B cell (primary cell): ENCODE measurements at regions not wholly inside any gene's neighbourhood (a gene's known extent, or its start where the extent isn't known, plus 50 kb on each side); places are given as distances from the start of the nearest gene placed in this dataset.

ENCODE experiments used
- ATAC-seq: fragments of 200-7000 bp; cut with Tn5 transposase; one replicate; pipeline ENCODE4 v1.10.0; 2021; ENCODE audit warnings: low read depth, mild to moderate bottlenecking, moderate number of reproducible peaks, moderate library complexity
- CTCF ChIA-PET: fragments of 350-600 bp; sonication (Branson Sonifier 250); formaldehyde crosslinking; loops from one replicate; lab custom pipeline; 2021; ENCODE audit warnings: antibody characterized with exemption, inconsistent platforms; lab: Charles Lee
- POLR2A ChIA-PET: fragments of 350-600 bp; sonication (Branson Sonifier 250); formaldehyde crosslinking; loops from one replicate; lab custom pipeline; 2021; ENCODE audit warnings: antibody characterized with exemption; lab: Charles Lee
- DNase-seq: peaks from one replicate; pipeline ENCODE4 v3.0.0; 2013
- H2AFZ ChIP-seq: 2 replicates; pipeline ENCODE4 v1.6.1; 2012; ENCODE audit warnings: mild to moderate bottlenecking, low read depth, low read length; ENCODE audit not compliant: insufficient read depth, poor library complexity, severe bottlenecking
- H3K27ac ChIP-seq, 2 donors: 1 replicate in 1 of 2; 2 replicates in 1 of 2; pipeline ENCODE4 v1.5.1; 2012 to 2013; ENCODE audit warnings: low read length in 2 of 2, mild to moderate bottlenecking in 2 of 2, moderate library complexity in 1 of 2
- H3K27me3 ChIP-seq, 4 experiments: fragments of 200-600 bp in 1 of 4; sonication (generic) in 1 of 4; replicated peaks in 1 of 4; 1 replicate in 2 of 4; 2 replicates in 2 of 4; pipeline versions ENCODE4 v1.6.1 to v1.7.0; 2013 to 2016; ENCODE audit warnings: low read length in 3 of 4, mild to moderate bottlenecking in 2 of 4, mixed read lengths in 1 of 4, moderate library complexity in 1 of 4; ENCODE audit not compliant: insufficient read depth in 4 of 4, control insufficient read depth in 3 of 4; ENCODE audit errors: control extremely low read depth in 1 of 4
- H3K36me3 ChIP-seq, 2 experiments: replicated peaks in 1 of 2; 1 replicate in 1 of 2; 2 replicates in 1 of 2; pipeline versions ENCODE4 v1.6.1 to v1.7.1; 2013; ENCODE audit warnings: low read length in 1 of 2; ENCODE audit not compliant: insufficient read depth in 2 of 2, control insufficient read depth in 1 of 2; ENCODE audit errors: control extremely low read depth in 1 of 2, extremely low read depth in 1 of 2
- H3K4me1 ChIP-seq, 2 donors: fragments of 200-600 bp in 1 of 2; sonication (generic) in 1 of 2; 1 replicate in 1 of 2; 2 replicates in 1 of 2; pipeline versions ENCODE4 v1.5.1 to v1.6.1; 2013 to 2017; ENCODE audit warnings: low read length in 2 of 2; ENCODE audit not compliant: control insufficient read depth in 2 of 2, insufficient read depth in 2 of 2
- H3K4me2 ChIP-seq: replicated peaks from 2 replicates; pipeline ENCODE3; 2012; ENCODE audit warnings: mild to moderate bottlenecking, low read depth, low read length; ENCODE audit not compliant: poor library complexity, severe bottlenecking
- H3K4me3 ChIP-seq, 5 experiments: fragments of 200-600 bp in 1 of 5; sonication (generic) in 1 of 5; 1 replicate in 3 of 5; 2 replicates in 2 of 5; pipeline versions ENCODE4 v1.5.1 to v1.7.0; 2011 to 2016; ENCODE audit warnings: low read length in 4 of 5, mild to moderate bottlenecking in 4 of 5, low read depth in 2 of 5, control low read depth in 1 of 5, moderate library complexity in 1 of 5; ENCODE audit not compliant: insufficient read depth in 1 of 5; ENCODE audit errors: control extremely low read depth in 1 of 5, extremely low read depth in 1 of 5
- H3K79me2 ChIP-seq: fragments of 200-600 bp; sonication (generic); one replicate; pipeline ENCODE4 v1.6.0; 2016; ENCODE audit warnings: low read length; ENCODE audit not compliant: control insufficient read depth, insufficient read depth
- H3K9ac ChIP-seq: fragments of 200-600 bp; sonication (generic); 2 replicates; pipeline ENCODE4 v1.6.1; 2017; ENCODE audit warnings: mild to moderate bottlenecking, low read length, moderate library complexity
- H3K9me3 ChIP-seq, 3 donors: one replicate each; pipeline versions ENCODE4 v1.6.1 to v1.7.1; 2013; ENCODE audit warnings: low read length in 2 of 3; ENCODE audit not compliant: control insufficient read depth in 2 of 3, insufficient read depth in 1 of 3; ENCODE audit errors: control extremely low read depth in 1 of 3
- H4K20me1 ChIP-seq: 2 replicates; pipeline ENCODE4 v1.6.0; 2012; ENCODE audit warnings: mild to moderate bottlenecking, low read length; ENCODE audit not compliant: insufficient read depth, control insufficient read depth, poor library complexity, severe bottlenecking
- H3K27ac Mint-ChIP-seq: one replicate; pipeline ENCODE4 v1.8.0; 2021; ENCODE audit warnings: mixed read lengths
- H3K27me3 Mint-ChIP-seq: one replicate; pipeline ENCODE4 v1.8.0; 2021; ENCODE audit warnings: mixed read lengths
- H3K4me1 Mint-ChIP-seq: one replicate; pipeline ENCODE4 v1.8.0; 2021; ENCODE audit warnings: mixed read lengths
- H3K4me3 Mint-ChIP-seq: one replicate; pipeline ENCODE4 v1.8.0; 2021; ENCODE audit warnings: mixed read lengths
- H3K9me3 Mint-ChIP-seq: one replicate; pipeline ENCODE4 v1.8.0; 2022; ENCODE audit warnings: mixed read lengths; ENCODE audit not compliant: insufficient read depth
- EZH2 ChIP-seq: IDR thresholded peaks from 2 replicates; pipeline ENCODE4 v1.6.1; 2012; ENCODE audit warnings: borderline replicate concordance, low read depth, mild to moderate bottlenecking, moderate library complexity, low read length; ENCODE audit not compliant: insufficient read depth, poor library complexity, severe bottlenecking
- WGBS: methylation state at CpG from one replicate; pipeline ENCODE4 v1.1.5; 2013; ENCODE audit warnings: missing lambda C conversion rate; ENCODE audit not compliant: insufficient coverage; 5-methylcytosine and 5-hydroxymethylcytosine counted together
- intact Hi-C: fragments of 100-400 bp; cut with micrococcal nuclease; formaldehyde crosslinking; loops from one replicate; pipeline ENCODE4 v1.10.0; 2022
- TF ChIP-seq, protein P1 (sequence below): fragments of 200-600 bp; IDR thresholded peaks from one replicate; pipeline ENCODE4 v1.8.0; 2022; ENCODE audit warnings: antibody characterized with exemption, mild to moderate bottlenecking

DNA sequence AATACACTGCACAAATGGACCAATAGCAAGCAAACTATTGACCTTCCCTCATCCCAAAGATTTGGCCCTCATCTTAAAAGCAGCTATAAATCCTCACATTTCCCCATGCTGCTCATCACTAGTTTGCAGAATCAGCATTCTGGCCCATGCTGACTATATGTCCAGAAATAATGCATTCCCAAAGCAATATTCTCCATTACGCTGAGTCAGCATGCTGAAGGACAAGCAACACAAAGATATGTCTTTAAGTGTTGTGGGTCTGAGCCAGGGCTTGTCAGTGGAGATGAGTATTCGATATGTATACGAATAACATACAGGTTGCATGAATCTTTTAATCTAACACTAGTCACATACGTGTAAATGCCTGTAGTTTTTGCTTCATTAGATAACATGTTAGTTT, 1045.0 kb upstream of the DDX18 start:
- ChIA-PET POLR2A (no interaction called here), CTCF (no interaction called here)
- intact Hi-C loops, result no loop called here
- H3K4me2 ChIP-seq, result no peak overlapping the region
- no peak overlapping the region for H3K27ac ChIP-seq
- Mint-ChIP-seq H3K4me3 (no peak overlapping the region), H3K27me3 (no peaks in the 10 kb centered on the region), H3K9me3 (peaks cover 2% of the 10 kb centered on the region), H3K27ac (no peak overlapping the region), H3K4me1 (no peaks in the 10 kb centered on the region)
- H3K27me3 ChIP-seq, result no peaks in the 10 kb centered on the region
- H2AFZ ChIP-seq, result no peak overlapping the region
- WGBS, result 90% methylated on average over 2 of the region's 4 CpGs
- no peaks in the 10 kb centered on the region for H3K36me3 ChIP-seq
- peaks cover 0 to 2% (median 1%) of the 10 kb centered on the region in 3 donors for H3K9me3 ChIP-seq
- H4K20me1 ChIP-seq, result no peaks in the 10 kb centered on the region
- TF ChIP-seq, protein P1, sequence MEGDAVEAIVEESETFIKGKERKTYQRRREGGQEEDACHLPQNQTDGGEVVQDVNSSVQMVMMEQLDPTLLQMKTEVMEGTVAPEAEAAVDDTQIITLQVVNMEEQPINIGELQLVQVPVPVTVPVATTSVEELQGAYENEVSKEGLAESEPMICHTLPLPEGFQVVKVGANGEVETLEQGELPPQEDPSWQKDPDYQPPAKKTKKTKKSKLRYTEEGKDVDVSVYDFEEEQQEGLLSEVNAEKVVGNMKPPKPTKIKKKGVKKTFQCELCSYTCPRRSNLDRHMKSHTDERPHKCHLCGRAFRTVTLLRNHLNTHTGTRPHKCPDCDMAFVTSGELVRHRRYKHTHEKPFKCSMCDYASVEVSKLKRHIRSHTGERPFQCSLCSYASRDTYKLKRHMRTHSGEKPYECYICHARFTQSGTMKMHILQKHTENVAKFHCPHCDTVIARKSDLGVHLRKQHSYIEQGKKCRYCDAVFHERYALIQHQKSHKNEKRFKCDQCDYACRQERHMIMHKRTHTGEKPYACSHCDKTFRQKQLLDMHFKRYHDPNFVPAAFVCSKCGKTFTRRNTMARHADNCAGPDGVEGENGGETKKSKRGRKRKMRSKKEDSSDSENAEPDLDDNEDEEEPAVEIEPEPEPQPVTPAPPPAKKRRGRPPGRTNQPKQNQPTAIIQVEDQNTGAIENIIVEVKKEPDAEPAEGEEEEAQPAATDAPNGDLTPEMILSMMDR, result no peak
- TF ChIP-seq EZH2, result no peak
- no peak overlapping the region for H3K4me3 ChIP-seq
- DNase-seq, result no peak
- no peaks in the 10 kb centered on the region for H3K79me2 ChIP-seq
- H3K9ac ChIP-seq, result no peak overlapping the region
- no peak for ATAC-seq
- no peaks in the 10 kb centered on the region for H3K4me1 ChIP-seq

DNA sequence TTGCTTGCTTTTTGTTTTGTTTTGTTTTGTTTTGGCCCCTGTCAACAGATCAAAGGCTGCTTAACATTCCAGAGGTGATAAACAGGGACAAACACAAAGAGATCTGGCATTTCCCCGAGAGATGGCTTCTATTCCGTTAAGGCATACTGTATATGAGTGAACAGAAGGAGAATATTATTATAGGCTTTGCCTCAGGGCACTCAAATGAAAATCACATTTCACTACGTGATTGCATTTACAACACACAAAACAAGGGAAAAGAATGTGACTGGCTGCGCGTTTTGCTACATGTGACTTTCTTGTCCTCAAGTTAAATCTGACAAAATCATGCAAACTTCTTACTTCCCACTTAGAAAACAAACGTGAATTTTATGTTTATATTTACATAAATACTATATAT, 1037.9 kb upstream of the DDX18 start:
- H3K4me3 ChIP-seq, result no peak overlapping the region
- ATAC-seq, result no peak
- intact Hi-C loops, result no loop called here
- no peak for TF ChIP-seq EZH2
- TF ChIP-seq, protein P1, result no peak
- no peaks in the 10 kb centered on the region for H3K79me2 ChIP-seq
- ChIA-PET POLR2A (no interaction called here), CTCF (no interaction called here)
- no peak overlapping the region for H3K27ac ChIP-seq
- no peaks in the 10 kb centered on the region for H3K27me3 ChIP-seq
- no peak overlapping the region for H2AFZ ChIP-seq
- H3K4me2 ChIP-seq, result no peak overlapping the region
- Mint-ChIP-seq H3K4me3 (no peak overlapping the region), H3K27ac (no peak overlapping the region), H3K4me1 (no peaks in the 10 kb centered on the region), H3K9me3 (peaks cover 4% of the 10 kb centered on the region), H3K27me3 (no peaks in the 10 kb centered on the region)
- H3K9ac ChIP-seq, result no peak overlapping the region
- H3K4me1 ChIP-seq, result no peaks in the 10 kb centered on the region
- no peaks in the 10 kb centered on the region for H3K9me3 ChIP-seq
- DNase-seq, result no peak
- no peaks in the 10 kb centered on the region for H3K36me3 ChIP-seq
- 96% methylated on average over 3 of the region's 6 CpGs for WGBS
- no peaks in the 10 kb centered on the region for H4K20me1 ChIP-seq
